HS-5 (cell line): ENCODE measurements at regions not wholly inside any gene's neighbourhood (a gene's known extent, or its start where the extent isn't known, plus 50 kb on each side); places are given as distances from the start of the nearest gene placed in this dataset.
"Not testable (repeated sequence)": the region's sequence is repeated elsewhere in the genome, so short reads cannot be mapped to it uniquely, and the experiment has no call there.

Source experiments
- DNase-seq: peaks from one replicate; pipeline ENCODE4 v3.0.0-alpha.2; 2012; ENCODE audit warnings: low read depth

DNA sequence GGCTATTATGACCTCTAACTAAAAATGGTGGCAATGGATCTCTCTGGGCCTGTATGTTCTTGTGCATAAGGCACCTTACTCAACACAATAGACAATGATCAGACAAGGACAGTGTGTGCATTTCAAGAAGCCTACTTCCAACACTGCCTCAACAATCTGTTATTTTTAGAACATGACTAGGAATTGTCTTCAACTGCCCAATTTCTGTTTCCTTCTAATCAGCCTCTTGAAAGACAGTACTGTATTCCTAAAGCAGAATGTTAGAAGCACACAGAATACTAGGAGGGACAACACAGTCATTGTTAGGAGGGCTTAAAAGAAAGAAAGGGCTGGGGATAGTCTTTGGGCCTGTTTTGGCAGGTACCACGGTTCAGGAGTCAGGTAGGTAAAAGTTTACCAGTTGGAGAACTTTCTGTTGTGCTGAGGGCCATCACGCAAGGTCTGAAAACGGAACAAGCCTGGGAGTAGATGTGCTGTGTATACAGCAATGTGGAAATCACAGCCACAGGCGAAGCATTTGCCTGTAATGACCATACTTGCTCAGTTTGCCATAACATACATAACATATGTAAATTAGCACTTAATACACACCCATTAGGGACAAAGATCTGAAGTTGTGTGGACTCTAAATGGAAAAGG lies 100.8 kb upstream of the ATXN3L start:
- DNase-seq: no peak

DNA sequence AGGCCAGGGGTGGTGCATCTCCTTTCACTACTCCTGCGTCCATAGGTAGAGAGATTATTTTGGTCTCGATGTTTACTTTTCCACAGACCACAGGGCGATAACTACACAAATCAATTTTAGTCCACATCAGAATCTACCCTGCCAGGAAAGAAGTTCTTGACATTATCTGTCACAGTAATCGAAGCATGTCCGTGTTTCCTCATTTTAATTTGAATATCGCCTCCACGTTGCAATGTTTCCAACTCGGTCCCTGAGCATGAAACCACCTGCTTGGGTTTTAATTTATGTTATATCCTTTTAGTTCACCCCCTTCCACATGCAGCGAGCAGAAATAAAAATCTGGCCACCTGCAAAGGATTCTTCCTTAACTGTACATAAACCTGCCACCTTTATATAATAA lies 100.1 kb upstream of the ATXN3L start:
- DNase-seq: no peak

DNA sequence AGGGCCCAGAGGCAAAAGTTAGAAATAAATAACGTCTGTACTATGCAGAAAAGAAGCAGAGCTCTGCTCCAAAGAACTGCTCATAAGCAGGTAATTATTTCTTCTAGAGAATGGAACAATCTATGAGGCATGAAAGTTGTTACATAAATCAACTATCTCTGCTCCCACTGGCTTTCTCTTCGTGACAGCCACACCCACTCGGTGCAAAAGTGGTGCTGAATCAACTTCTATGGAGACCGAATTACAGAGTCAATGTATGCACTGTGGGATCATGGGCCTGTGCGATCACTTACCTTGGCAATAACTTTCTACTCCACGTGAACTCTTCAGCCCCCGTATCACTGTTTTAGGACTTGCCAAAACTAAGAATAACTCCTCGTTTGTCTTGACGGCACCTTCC lies 99.4 kb upstream of the ATXN3L start:
- no peak for DNase-seq

DNA sequence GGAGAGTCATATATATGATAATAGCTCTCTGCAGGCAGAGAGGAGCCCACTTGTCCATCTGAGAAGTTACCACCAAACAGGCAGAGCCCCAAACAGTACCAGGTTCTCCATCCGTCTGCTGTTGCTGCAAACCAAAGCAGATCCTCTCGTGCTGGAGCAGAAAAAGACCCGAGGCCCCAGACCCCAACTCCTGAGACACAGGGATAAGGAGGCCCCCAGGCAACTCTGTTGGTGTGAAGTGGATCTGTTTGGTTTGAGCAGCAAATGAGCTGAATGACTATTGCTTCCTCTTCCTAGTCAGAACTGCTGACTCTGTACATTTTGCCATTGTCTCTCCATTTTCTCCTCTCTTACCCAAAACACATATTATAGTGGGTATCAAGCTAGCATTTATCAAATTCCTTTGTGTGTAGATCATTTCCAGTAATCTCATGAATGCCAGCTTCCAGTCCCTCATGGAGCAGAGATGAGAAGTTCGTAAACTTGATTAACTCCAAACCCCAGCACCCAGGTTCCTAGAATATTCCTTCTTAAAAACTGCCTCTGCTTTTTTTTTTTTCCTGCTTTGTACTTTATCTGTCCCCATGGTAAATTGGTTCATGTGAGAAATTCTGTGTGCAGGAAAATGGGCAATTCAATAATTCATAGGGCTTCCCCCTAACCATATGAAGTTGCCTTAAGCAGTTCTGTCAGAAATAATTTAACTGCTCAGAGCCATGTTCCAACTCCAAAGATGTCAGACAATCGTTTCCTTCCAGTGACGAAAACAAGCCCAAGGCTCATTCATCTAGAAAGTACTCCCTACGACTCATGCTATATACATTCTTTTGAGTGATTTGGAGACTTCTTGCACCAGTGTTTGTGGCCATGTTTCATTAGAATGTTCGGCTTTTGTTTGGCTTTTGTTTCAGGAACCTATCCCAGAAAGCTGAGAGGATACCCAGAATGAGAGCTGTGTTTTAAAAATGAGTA lies 98.6 kb upstream of the ATXN3L start:
- peak; percentile 51 for DNase-seq

DNA sequence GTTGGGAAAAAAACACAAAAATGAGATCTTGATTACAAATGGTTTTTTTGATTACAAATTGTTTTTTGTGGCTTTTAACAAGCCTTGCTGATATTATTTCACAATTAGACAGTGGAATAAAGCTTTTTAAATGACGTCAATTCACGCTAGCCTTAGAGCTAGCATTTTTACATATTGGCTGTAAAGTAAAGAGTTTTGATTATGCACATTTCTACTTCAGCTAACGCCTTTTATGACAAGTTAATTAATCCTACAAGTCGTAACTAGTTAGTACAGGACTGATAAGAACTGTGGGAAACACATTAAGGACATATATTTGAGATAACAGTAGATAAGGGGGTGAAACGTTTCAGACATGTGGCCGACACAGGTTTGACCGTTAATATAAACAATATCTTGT lies 95.7 kb upstream of the ATXN3L start:
- no peak for DNase-seq

DNA sequence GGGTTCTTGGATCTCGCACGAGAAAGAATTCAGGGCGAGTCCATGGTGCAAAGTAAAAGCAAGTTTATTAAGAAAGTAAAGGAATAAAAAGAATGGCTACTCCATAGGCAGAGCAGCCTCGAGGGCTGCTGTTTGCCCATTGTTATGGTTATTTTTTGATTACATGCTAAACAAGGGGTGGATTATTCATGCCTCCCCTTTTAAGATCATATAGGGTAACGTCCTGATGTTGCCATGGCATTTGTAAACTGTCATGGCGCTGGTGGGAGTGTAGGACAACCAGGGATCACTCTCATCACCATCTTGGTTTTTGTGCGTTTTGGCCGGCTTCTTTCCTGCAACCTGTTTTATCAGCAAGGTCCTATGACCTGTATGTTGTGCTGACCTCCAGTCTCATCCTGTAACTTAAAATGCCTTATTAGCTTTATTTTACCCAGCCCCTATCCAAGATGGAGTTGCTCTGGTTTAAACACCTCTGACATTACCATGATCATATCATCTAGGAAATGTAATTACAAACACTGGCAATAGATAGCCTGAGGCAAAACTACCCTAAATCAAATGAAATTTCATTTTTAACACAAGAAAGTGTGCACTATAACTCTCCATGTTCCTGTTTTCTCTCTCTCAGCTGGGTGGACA lies 94.3 kb upstream of the ATXN3L start:
- no peak for DNase-seq

DNA sequence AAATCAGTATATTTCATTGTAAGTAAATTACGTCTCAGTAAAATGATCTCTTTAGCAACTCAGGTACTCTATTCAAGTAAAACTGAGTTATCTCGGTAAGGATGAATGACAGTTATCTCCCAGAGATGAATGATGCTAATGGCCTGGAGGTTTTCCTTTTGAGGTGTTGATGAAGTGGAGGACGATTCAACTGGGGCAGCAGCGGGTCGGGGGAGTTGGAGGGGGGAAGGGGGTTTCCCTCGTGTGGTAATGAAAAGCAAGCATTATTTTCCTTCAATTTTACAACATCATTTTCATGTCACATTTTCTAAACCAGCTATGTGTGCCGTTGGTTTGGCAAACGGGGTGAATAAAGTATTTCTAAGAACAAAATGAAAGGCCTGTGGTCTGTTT lies 92.4 kb upstream of the ATXN3L start:
- no peak for DNase-seq

DNA sequence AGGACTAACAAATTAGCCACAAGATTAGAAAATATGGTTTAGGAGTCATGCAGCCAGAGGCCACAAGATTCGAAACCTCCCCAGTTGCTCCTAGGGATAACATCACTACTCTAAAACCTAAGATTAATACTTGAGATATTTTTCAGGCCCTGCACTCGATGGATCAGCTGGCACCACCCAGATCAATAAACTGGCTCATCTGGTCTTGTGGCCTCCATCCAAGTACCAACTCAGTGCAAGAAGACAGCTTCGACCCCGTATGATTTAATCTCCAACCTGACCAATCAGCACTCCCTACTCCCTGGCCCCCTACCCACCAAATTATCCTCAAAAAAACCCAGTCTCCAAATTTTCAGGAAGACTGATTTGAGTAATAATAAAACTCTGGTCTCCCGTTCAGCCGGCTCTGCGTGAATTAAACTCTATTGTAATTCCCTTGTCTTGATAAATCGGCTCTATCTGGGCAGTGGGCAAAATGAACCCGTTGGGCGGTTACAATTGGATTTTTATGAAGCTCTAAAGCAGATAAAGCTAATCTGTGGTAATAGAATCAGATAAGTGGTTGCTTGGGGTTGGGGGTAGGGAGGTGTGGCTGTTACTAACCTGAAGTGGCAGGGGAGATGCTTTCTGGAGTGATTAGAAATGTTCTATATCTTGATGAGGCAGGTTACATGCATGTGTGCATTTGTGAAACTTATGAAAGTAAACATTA lies 91.8 kb upstream of the ATXN3L start:
- DNase-seq: no peak

DNA sequence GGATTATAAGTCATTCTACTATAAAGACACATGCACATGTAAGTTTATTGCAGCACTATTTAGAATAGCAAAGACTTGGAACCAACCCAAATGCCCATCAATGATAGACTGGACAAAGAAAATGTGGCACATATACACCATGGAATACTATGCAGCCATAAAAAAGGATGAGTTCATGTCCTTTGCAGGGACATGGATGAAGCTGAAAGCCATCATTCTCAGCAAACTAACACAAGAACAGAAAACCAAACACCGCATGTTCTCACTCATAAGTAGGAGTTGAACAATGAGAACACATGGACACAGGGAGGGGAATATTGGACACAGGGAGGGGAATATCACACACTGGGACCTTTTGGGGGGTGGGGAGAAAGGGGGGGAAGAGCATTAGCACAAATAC lies 88.7 kb upstream of the ATXN3L start:
- DNase-seq: not testable (repeated sequence)

DNA sequence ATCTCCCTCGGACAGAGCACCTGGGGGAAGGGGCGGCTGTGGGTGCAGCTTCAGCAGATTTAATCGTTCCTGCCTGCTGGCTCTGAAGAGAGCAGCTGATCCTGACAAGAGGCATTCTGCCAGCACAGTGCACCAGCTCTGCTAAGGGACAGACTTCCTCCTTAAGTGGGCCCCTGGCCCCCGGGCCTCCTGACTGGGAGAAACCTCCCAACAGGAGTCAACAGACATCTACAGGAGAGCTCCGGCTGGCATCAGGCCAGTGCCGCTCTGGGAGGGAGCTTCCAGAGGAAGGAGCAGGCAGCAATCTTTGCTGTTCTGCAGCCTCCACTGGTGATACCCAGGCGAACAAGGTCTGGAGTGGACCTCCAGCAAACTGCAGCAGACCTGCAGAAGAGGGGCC lies 84.9 kb upstream of the ATXN3L start:
- DNase-seq: not testable (repeated sequence)

DNA sequence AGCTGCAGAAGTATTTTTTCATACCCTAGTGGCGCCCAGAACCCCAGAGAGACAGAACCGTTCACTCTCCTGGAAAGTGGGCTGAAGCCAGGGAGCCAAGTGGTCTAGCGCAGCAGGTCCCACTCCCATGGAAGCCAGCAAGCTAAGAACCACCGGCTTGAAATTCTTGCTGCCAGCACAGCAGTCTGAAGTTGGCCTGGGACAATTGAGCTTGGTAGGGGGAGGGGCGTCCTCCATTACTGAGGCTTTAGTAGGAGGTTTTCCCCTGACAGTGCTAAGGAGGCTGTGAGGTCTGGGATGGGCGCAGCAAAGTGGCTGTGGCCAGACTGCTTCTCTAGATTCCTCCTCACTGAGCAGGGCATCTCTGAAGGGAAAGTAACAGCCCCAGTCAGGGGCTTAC lies 84.5 kb upstream of the ATXN3L start:
- DNase-seq: no peak

DNA sequence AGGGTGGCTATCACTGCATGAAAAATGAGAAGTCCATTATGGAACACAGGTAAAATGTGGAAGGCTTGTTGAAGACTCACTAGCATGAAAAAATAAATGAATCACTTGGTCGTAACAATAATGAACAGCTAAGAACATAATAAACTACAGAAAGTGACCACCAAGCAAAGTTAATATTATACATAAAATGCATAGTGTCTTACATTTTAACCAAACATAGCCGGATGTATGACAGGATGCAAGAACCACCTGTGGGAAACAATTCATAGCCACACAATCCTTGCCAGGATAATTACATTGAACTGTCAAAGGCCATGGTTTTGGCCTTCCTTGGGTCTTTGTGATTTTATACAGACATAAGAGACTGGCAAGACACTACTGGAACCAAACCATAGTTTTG lies 81.9 kb upstream of the ATXN3L start:
- DNase-seq: no peak

DNA sequence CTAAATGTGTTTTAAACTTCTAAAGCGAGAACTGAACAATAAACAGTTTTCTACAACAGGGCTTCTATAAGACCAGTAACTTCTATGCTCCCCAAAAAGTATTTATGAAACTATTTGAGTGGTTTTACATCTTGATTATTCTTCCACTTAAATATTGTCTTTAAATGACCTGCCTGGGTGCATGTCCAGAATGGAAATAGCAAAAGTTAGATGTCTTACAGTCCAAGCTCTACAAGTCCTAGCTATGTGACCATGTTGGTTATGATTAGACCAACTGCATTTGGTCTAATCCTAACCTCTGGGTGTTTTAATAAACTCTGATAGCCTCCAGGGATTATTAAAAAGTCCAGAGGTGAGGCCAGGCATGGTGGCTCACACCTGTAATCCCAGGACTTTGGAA lies 79.0 kb upstream of the ATXN3L start:
- DNase-seq: no peak

DNA sequence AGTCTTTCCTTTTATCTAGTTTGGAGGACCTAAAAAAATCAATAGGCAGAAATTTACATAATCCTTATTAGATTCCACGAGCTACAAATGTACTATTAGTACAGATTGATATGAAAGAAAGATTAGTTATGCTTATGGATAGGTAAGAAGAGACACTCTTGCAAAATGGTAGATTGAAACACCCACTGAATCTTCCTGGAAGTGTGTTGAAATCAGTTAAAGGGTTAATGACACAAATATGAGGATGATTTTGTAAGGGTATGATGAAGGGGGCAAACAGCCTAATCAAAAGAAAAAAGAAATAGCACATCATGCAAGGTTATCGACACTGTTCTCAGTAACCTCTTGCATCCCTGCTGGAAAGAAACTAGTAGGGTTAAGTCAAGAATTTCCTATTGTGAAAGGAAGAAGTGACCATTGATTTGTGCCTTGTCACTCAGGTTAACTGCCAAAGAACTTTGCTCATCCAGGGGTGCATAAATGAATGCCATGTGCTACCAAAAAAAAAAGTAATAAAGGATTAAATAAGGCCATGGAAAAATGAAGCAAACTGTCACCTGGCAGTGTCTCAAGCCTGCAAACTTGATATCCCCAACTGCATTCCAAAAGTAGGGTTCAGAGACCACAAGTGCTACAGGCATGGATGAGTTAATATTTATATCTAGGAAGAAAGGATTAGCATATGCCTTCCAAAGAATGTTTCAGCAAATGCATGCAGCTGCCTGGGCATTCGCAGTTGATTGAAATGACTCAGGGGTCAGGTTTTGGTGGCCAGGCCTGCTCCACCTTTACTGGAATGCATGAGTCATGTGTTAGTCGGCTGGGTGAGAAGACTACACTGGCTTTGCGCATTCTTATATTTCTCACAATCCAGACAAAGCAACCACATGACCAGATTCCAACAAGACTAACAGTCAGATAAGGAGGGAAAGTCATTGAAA lies 78.3 kb upstream of the ATXN3L start:
- DNase-seq: peak; percentile 93

DNA sequence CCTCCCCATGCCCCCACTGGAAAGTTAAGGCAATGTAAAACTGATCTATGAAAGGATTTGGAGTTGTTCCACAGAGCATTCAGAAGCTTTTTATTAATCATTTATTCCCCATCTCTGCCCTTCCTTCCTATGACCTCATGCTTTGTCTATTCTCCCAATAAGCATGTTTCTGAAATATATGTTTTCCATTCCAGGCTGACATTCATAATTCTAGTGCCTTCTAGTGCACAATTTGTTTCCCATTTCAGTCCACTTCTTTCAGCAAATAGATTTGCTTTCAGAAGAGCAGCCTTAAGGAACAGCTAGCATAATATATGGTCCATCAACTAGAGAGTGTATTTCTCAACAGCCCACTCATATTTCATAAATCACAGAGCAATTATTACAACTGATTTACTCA lies 77.1 kb upstream of the ATXN3L start:
- peak; percentile 43 for DNase-seq

DNA sequence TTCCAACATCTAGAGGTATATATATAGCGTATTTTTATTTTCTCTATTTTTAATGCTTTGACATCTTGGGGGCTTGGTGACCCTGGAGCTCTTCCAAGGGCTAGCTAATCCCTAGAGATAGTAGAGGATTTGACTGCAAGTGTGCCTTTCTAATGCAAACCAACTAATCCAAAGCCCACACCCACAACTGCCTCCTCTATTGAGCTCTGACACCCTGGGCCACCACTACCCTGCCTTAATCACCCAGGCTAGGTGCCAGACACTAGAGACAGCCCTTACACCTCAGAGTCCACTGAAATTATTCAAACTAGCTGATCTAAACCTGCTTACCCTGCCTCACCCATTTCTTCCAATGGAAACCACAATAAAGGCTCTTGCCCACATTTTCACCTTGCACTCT lies 69.6 kb upstream of the ATXN3L start:
- DNase-seq: no peak

DNA sequence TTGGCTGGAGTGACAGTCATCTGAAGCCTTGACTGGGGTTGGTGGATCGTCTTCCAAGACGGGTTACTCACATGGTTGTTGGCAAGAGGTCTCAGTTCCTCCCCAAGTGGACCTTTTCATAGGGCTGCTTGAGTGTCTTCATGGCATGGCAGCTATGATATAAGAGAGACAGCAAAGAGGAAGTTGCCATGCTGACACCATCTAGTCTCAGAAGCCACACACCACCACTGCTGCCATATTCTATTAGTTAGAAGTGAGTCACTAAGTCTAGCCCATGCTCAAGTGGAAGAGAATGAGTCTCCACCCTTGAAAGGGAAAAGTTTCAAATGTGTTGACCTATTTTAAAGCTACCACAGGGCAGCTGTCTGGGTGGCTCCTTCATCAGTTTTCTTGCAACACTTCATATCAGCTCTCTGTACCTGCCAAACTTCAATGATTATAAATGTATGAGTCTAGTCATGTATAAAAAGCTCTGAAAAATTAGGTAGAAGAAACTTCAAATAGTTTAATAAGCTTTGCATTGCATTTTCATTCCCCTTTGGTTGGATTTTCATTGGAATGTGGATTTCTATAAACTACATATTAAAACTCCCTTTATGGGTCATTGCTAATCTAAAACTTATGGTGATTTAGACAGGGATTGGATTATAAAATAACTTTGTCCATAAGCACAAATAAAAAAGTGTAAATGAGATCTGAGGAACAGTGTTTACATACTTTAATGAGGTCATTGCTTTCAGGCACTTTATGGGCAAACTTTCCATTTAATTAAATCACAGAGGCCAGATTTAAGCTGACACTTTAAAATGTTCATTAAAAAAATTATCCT lies 68.0 kb upstream of the ATXN3L start:
- no peak for DNase-seq

DNA sequence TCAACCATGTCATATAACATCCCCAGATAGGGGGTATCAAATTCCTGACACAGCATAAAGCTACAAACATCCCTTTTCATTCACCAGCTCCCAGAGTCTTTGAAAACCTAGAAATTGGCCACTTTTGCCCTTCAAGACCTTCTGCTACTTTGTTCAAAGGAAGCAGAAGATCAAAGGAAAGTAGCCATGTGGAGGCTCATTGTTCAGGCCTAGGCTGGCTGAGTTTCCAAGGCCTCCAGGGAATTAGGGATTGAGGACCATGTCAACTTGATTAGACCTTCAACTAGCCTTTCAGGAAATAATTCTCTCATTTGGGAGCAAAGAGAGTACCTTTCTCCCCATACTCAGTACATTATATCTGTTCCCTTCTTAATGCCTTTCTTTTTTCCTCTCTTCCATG lies 66.8 kb upstream of the ATXN3L start:
- DNase-seq: no peak

DNA sequence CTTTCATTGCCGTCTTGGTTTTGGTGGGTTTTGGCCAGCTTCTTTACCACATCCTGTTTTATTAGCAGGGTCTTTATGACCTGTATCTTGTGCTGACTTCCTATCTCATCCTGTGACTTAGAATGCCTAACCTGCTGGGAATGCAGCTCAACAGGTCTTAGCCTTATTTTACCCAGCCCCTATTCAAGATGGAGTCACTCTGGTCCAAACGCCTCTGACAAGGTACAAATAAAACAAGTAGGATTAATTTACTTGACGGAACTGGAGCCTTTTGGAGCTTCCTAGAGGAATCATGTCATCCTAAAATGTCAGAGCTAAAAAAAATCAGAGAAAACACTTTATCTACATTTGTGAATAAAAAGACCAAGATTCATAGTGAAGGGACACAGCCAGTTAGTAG lies 66.2 kb upstream of the ATXN3L start:
- DNase-seq: no peak

DNA sequence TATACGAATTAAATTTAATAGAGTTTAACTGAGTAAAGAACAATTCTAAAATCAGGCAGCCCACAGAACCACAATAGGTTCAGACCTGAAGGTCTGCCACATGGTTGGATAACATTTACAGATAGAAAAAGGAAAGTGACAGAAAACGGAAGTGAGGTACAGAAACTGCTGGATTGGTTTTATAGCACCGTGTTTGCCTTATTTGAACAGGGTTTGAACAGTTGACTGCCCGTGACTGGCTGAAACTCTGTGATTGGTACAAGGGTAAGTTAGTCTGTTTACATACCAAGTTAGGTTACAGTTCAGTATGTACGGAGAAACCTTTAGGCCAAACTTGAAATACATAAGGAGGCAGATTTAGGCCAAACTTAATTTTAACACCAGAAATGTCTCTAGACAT lies 64.1 kb upstream of the ATXN3L start:
- no peak for DNase-seq
